HepG2 (cell line): ENCODE measurements at regions not wholly inside any gene's neighbourhood (a gene's known extent, or its start where the extent isn't known, plus 50 kb on each side); places are given as distances from the start of the nearest gene placed in this dataset.

Experiments
- ATAC-seq: fragments of 200-7000 bp; cut with Tn5 transposase; 3 replicates; pipeline ENCODE4 v1.9.1; 2020; ENCODE audit warnings: mild to moderate bottlenecking, moderate library complexity
- BruUV-seq: library from RNA; stranded (reverse); fragments of 400-500 nt; replicated peaks from 2 replicates; lab custom pipeline; 2021; lab: Mats Ljungman, UMichigan
- CTCF ChIA-PET: fragments of 300-600 bp; formaldehyde crosslinking; extraction: SDS; loops from one replicate; lab custom pipeline; 2021; ENCODE audit warnings: low total read pairs, inconsistent platforms, low intra/inter-chr PET ratio; lab: Yijun Ruan, JAX
- POLR2A ChIA-PET: fragments of 350-600 bp; sonication (Branson Sonifier 250); formaldehyde crosslinking; loops from one replicate; lab custom pipeline; 2020; ENCODE audit warnings: antibody characterized with exemption, inconsistent platforms; lab: Yijun Ruan, JAX
- DNase-seq: peaks from one replicate; pipeline ENCODE4 v3.0.0-alpha.2; 2015; ENCODE audit warnings: low spot score
- FAIRE-seq: peaks from 3 replicates; lab custom pipeline; 2011; peaks lifted over from hg19 to GRCh38; lab: Jason Lieb, UNC
- H2AFZ ChIP-seq: one replicate; pipeline ENCODE4 v1.6.1; 2011; ENCODE audit warnings: low read length, inconsistent platforms
- H3K27ac ChIP-seq: fragments of 300-600 bp; 3 replicates; pipeline ENCODE4 v1.8.0; 2011; ENCODE audit warnings: mixed run types, mild to moderate bottlenecking, mixed read lengths, low read length, inconsistent platforms; ENCODE audit not compliant: insufficient read depth; ENCODE audit errors: extremely low read length
- H3K27me3 ChIP-seq, 2 experiments: fragments of 200-600 bp in 1 of 2; 2 replicates in 1 of 2; 3 replicates in 1 of 2; pipeline versions ENCODE4 v1.6.0 to v1.8.0; 2011; ENCODE audit warnings: low read length in 2 of 2, mild to moderate bottlenecking in 2 of 2, moderate library complexity in 2 of 2, inconsistent platforms in 1 of 2; ENCODE audit not compliant: insufficient read depth in 2 of 2, control insufficient read depth in 1 of 2
- H3K36me3 ChIP-seq, 2 experiments: fragments of 200-600 bp in 1 of 2; replicated peaks in 1 of 2; 2 replicates in 1 of 2; 3 replicates in 1 of 2; pipeline versions ENCODE4 v1.5.1 to v1.8.0; 2011; ENCODE audit warnings: low read length in 2 of 2, inconsistent platforms in 1 of 2; ENCODE audit not compliant: insufficient read depth in 2 of 2, control insufficient read depth in 1 of 2
- H3K4me1 ChIP-seq: 2 replicates; pipeline ENCODE4 v1.5.1; 2012; ENCODE audit warnings: low read length, inconsistent platforms; ENCODE audit not compliant: insufficient read depth
- H3K4me2 ChIP-seq: 2 replicates; pipeline ENCODE4 v1.6.0; 2011; ENCODE audit warnings: low read depth, low read length, inconsistent platforms
- H3K4me3 ChIP-seq, 3 experiments: fragments of 200-600 bp in 1 of 3; sonication (generic), shearing (Covaris generic) in 1 of 3; replicated peaks in 1 of 3; 2 replicates each; pipeline ENCODE4 v1.5.1; 2011 to 2016; ENCODE audit warnings: low read length in 3 of 3, inconsistent platforms in 2 of 3, low read depth in 2 of 3, mild to moderate bottlenecking in 2 of 3, control low read depth in 1 of 3, mixed read lengths in 1 of 3; ENCODE audit not compliant: insufficient read depth in 1 of 3
- H3K79me2 ChIP-seq: one replicate; pipeline ENCODE4 v1.6.1; 2011; ENCODE audit warnings: low read length, inconsistent platforms; ENCODE audit not compliant: insufficient read depth
- H3K9ac ChIP-seq: 2 replicates; pipeline ENCODE4 v1.6.0; 2011; ENCODE audit warnings: mild to moderate bottlenecking, low read depth, low read length, inconsistent platforms; ENCODE audit not compliant: insufficient read depth
- H3K9me3 ChIP-seq: 2 replicates; pipeline ENCODE4 v1.5.1; 2012; ENCODE audit warnings: mild to moderate bottlenecking, low read length
- H4K20me1 ChIP-seq: 2 replicates; pipeline ENCODE4 v1.6.0; 2011; ENCODE audit warnings: inconsistent platforms, mild to moderate bottlenecking, low read length, moderate library complexity; ENCODE audit not compliant: insufficient read depth
- BHLHE40 ChIP-seq: IDR thresholded peaks from 2 replicates; pipeline ENCODE4 v1.6.1; 2011; ENCODE audit warnings: low read length, improper control_type of control experiment
- ESRRA ChIP-seq: sonication (generic); formaldehyde crosslinking; IDR thresholded peaks from 2 replicates; pipeline ENCODE4 v1.5.1; 2020; ENCODE audit warnings: mild to moderate bottlenecking, low read depth, missing genetic modification reagents
- HMG20A ChIP-seq: IDR thresholded peaks from 2 replicates; pipeline ENCODE4 v1.6.1; 2016; ENCODE audit warnings: borderline replicate concordance
- JDP2 ChIP-seq: sonication (generic); formaldehyde crosslinking; IDR thresholded peaks from 2 replicates; pipeline ENCODE4 v1.8.1; 2022; ENCODE audit warnings: missing genetic modification reagents, borderline replicate concordance
- KLF13 ChIP-seq: sonication (generic); formaldehyde crosslinking; IDR thresholded peaks from 2 replicates; pipeline ENCODE4 v1.4.0; 2020; ENCODE audit warnings: mild to moderate bottlenecking, missing genetic modification reagents
- PCBP2 ChIP-seq: fragments of 200-400 bp; formaldehyde crosslinking; optimal IDR thresholded peaks from 2 replicates; pipeline ENCODE3; 2018; ENCODE audit warnings: low read length, low read depth; ENCODE audit not compliant: poor library complexity, severe bottlenecking
- RARG ChIP-seq: sonication (generic); formaldehyde crosslinking; IDR thresholded peaks from 2 replicates; pipeline ENCODE4 v1.4.0; 2020; ENCODE audit warnings: low read depth, mild to moderate bottlenecking, missing genetic modification reagents
- REL ChIP-seq: sonication (generic); formaldehyde crosslinking; conservative IDR thresholded peaks from 2 replicates; pipeline ENCODE4 v1.8.0; 2022; ENCODE audit warnings: mild to moderate bottlenecking, missing genetic modification reagents, moderate library complexity
- ZNF138 ChIP-seq: sonication (generic); formaldehyde crosslinking; IDR thresholded peaks from 2 replicates; pipeline ENCODE4 v1.5.0; 2020; ENCODE audit warnings: mild to moderate bottlenecking, low read depth, missing genetic modification reagents
- ZNF768 ChIP-seq: sonication (generic); formaldehyde crosslinking; IDR thresholded peaks from 2 replicates; pipeline ENCODE4 v1.4.0; 2020; ENCODE audit warnings: missing genetic modification reagents
- ZNF781 ChIP-seq: sonication (generic); formaldehyde crosslinking; IDR thresholded peaks from 2 replicates; pipeline ENCODE4 v1.5.1; 2020; ENCODE audit warnings: borderline replicate concordance, mild to moderate bottlenecking, missing genetic modification reagents; ENCODE audit errors: not compliant biosample characterization
- ZNF788 ChIP-seq: sonication (generic); formaldehyde crosslinking; IDR thresholded peaks from 2 replicates; pipeline ENCODE4 v1.5.0; 2020; ENCODE audit warnings: mild to moderate bottlenecking, missing genetic modification reagents, borderline replicate concordance
- ZNF891 ChIP-seq: sonication (generic); formaldehyde crosslinking; IDR thresholded peaks from 2 replicates; pipeline ENCODE4 v1.5.0; 2020; ENCODE audit warnings: mild to moderate bottlenecking, missing genetic modification reagents
- ZSCAN9 ChIP-seq: IDR thresholded peaks from 2 replicates; pipeline ENCODE4 v1.6.1; 2016; ENCODE audit warnings: borderline replicate concordance
- WGBS: methylation state at CpG from one replicate; pipeline ENCODE4 v1.1.6; 2017; ENCODE audit warnings: low lambda C conversion rate; 5-methylcytosine and 5-hydroxymethylcytosine counted together
- in situ Hi-C: cut with HindIII; loops from 2 replicates; pipeline ENCODE4 v1.10.0; 2017; ENCODE audit warnings: low pct_unique_long_range_greater_than_20kb; ENCODE audit not compliant: extremely low pct_ligation_motif_present
- intact Hi-C: fragments of 100-400 bp; cut with micrococcal nuclease; formaldehyde crosslinking; loops from one replicate; pipeline ENCODE4 v1.10.0; 2022; ENCODE audit not compliant: unreplicated experiment
- TF ChIP-seq, protein P1 (sequence below): sonication (generic); formaldehyde crosslinking; IDR thresholded peaks from 2 replicates; pipeline ENCODE4 v1.5.0; 2020; ENCODE audit warnings: mild to moderate bottlenecking, missing genetic modification reagents
- TF ChIP-seq, protein P2 (sequence below): sonication (generic); formaldehyde crosslinking; IDR thresholded peaks from 2 replicates; pipeline ENCODE4 v1.5.0; 2020; ENCODE audit warnings: mild to moderate bottlenecking, missing genetic modification reagents, moderate library complexity

DNA sequence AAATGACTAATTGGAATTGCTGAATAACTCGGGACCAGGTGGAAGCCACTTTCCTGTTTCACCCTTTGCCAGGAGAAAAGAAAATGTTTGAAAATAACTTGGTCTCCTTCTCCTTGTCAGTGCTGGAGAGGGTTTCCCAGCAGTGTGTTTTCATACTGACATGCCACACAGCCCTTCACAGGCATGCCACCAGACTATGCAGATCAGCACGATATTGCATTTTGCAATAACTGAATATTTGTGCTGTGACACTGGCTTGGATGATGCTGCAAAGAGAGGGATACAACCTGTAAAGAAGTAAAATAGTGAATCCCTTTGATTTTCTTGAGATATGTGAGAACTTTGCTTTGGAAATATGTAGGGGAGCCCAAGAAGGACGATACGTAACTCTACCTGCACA, 200.0 kb upstream of the NAV2 start:
- BruUV-seq, result no TSS peak
- H2AFZ ChIP-seq, result no peak overlapping the region
- no peaks in the 10 kb centered on the region for H3K36me3 ChIP-seq
- no peaks in the 10 kb centered on the region for H4K20me1 ChIP-seq
- TF ChIP-seq ZSCAN9 (CRISPR knock-in tag) (no peak), ZNF891 (CRISPR knock-in tag) (no peak), ESRRA (CRISPR knock-in tag) (no peak), HMG20A (no peak), ZNF138 (no peak), KLF13 (CRISPR knock-in tag) (no peak), BHLHE40 (no peak), REL (CRISPR knock-in tag) (no peak), RARG (CRISPR knock-in tag) (no peak), ZNF788 (CRISPR knock-in tag) (no peak), ZNF781 (CRISPR knock-in tag) (no peak), JDP2 (no peak), ZNF768 (no peak), PCBP2 (no peak)
- TF ChIP-seq, protein P1, sequence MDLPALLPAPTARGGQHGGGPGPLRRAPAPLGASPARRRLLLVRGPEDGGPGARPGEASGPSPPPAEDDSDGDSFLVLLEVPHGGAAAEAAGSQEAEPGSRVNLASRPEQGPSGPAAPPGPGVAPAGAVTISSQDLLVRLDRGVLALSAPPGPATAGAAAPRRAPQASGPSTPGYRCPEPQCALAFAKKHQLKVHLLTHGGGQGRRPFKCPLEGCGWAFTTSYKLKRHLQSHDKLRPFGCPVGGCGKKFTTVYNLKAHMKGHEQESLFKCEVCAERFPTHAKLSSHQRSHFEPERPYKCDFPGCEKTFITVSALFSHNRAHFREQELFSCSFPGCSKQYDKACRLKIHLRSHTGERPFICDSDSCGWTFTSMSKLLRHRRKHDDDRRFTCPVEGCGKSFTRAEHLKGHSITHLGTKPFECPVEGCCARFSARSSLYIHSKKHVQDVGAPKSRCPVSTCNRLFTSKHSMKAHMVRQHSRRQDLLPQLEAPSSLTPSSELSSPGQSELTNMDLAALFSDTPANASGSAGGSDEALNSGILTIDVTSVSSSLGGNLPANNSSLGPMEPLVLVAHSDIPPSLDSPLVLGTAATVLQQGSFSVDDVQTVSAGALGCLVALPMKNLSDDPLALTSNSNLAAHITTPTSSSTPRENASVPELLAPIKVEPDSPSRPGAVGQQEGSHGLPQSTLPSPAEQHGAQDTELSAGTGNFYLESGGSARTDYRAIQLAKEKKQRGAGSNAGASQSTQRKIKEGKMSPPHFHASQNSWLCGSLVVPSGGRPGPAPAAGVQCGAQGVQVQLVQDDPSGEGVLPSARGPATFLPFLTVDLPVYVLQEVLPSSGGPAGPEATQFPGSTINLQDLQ (CRISPR knock-in tag), result no peak
- TF ChIP-seq, protein P2, sequence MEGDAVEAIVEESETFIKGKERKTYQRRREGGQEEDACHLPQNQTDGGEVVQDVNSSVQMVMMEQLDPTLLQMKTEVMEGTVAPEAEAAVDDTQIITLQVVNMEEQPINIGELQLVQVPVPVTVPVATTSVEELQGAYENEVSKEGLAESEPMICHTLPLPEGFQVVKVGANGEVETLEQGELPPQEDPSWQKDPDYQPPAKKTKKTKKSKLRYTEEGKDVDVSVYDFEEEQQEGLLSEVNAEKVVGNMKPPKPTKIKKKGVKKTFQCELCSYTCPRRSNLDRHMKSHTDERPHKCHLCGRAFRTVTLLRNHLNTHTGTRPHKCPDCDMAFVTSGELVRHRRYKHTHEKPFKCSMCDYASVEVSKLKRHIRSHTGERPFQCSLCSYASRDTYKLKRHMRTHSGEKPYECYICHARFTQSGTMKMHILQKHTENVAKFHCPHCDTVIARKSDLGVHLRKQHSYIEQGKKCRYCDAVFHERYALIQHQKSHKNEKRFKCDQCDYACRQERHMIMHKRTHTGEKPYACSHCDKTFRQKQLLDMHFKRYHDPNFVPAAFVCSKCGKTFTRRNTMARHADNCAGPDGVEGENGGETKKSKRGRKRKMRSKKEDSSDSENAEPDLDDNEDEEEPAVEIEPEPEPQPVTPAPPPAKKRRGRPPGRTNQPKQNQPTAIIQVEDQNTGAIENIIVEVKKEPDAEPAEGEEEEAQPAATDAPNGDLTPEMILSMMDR (CRISPR knock-in tag), result no peak
- H3K9me3 ChIP-seq, result no peaks in the 10 kb centered on the region
- peaks cover 0 to 11% of the 10 kb centered on the region in 2 experiments; a peak in 3 of 5 replicates for H3K27me3 ChIP-seq
- H3K4me3 ChIP-seq, result no peak overlapping the region
- WGBS, result 20% methylated on average over 4 of the region's 4 CpGs
- ChIA-PET CTCF (no interaction called here), POLR2A (no interaction called here)
- intact Hi-C loops, result no loop called here
- FAIRE-seq, result no peak
- ATAC-seq, result no peak
- no peak overlapping the region for H3K9ac ChIP-seq
- H3K27ac ChIP-seq, result no peak overlapping the region
- DNase-seq, result no peak
- H3K4me1 ChIP-seq, result peaks cover 17% of the 10 kb centered on the region
- no peaks in the 10 kb centered on the region for H3K79me2 ChIP-seq
- in situ Hi-C loops, result no loop called here
- no peak overlapping the region for H3K4me2 ChIP-seq
